DMS53 (cell line): ENCODE measurements at regions not wholly inside any gene's neighbourhood (a gene's known extent, or its start where the extent isn't known, plus 50 kb on each side); places are given as distances from the start of the nearest gene placed in this dataset.
"Not testable (repeated sequence)": the region's sequence is repeated elsewhere in the genome, so short reads cannot be mapped to it uniquely, and the experiment has no call there.

Experiments
- DNase-seq: peaks from one replicate; lab custom pipeline; 2025; lab: John Stamatoyannopoulos, UW

DNA sequence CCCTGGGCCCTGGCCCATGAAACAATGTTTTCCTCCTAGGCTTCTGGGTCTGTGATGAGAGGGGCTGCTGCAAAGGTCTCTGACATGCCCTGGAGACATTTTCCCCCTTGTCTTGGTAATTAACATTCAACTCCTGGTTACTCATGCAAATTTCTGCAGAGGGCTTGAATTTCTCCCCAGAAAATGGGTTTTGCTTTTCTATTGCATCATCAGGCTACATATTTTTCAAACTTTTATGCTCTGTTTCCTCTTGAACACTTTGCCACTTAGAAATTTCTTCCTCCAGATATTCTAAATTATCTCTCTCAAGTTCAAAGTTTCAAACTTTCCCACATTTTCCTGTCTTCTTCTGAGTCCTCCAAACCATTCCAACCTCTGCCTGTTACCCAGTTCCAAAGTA is 98.2 kb upstream of the TCF21 start:
- not testable (repeated sequence) for DNase-seq

DNA sequence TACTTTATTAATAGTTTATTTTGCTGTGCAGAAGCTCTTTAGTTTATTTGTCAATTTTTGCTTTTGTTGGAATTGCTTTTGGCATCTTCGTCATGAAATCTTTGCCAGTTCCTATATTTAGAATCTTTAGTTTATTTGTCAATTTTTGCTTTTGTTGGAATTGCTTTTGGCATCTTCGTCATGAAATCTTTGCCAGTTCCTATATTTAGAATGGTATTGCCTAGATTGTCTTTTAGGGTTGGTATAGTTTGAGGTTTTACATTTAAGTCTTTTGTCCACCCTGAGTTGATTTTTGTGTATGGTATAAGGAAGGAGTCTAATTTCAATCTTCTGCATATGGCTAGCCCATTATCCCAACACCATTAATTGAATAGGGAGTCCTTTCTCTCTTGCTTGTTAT is 93.9 kb upstream of the TCF21 start:
- not testable (repeated sequence) for DNase-seq

GRCh38 chr6:133796235-133796634 is 92.7 kb upstream of the TCF21 start:
- no peak for DNase-seq

DNA sequence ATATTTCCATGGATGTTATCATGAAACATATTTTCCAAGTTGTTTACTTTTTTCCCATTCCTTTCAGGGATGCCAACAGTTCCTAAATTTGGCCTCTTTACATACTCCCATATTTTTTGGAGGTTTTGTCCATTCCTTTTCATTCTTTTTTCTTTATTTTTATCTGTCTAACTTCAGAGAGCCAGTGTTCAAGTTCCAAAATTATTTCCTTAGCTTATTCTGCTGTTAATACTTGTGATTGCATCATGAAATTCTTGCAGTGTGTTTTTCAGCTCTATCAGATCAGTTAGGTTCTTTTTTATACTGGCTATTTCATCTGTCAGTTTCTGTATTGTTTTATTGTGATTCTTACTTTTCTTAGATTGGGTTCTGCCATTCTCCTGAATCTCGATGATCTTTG is 89.9 kb upstream of the TCF21 start:
- DNase-seq: no peak

DNA sequence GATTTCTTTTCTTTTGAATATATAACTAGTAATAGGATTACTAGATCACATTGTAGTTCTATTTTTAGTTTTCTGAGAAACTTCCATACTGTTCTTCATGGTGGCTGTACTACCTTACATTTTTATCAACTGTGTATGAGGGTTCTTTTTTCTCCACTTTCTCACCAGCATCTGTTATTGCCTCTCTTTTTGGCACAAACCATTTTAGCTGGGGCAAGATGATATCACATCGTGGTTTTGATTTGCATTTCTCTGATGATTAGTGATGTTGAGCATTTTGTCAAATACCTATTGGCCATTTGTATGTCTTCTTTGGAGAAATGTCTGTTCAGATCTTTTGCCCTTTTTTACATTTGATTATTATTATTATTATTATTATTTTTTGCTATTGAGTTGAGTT is 86.1 kb upstream of the TCF21 start:
- DNase-seq: no peak

DNA sequence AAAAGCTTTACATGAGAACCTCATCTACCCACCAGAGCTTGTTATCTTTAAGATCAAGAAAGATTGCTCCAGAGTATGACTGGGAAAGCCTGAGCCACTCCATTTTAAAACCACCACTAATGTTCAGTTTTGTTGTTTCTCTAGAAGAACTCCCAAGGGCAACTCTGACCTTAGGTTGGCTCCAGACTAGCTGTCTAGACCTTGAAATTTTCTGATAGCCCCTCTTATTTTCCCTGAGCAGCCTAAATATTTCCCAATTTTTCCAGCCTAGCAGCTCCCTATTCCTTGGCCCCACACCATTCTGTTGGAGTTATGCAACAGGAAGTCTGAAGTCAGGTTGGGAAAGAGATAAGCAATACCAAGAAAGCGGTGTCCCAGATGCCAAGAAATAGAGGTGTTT is 84.6 kb upstream of the TCF21 start:
- no peak for DNase-seq

DNA sequence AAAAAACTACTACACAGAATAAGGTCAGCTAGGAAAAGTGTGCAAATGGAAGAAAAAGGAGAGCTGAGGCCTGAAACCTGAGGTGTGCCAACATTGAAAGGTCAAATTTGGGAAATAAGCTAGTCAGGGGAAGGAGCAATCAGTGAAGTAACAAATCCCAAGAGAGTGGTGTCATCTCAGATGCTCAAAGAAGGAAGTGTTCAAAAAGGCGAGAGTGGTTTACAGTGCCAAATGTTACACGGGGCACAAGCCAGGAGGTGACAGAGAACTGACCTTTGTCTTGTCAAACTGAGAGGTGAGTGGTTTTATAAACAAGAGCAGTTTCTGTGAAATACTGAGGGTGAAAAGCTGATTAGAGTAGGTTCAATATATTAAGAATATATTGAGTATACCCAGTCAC is 83.0 kb upstream of the TCF21 start:
- DNase-seq: no peak

GRCh38 chr6:133806382-133807140 is 82.4 kb upstream of the TCF21 start:
- no peak for DNase-seq

DNA sequence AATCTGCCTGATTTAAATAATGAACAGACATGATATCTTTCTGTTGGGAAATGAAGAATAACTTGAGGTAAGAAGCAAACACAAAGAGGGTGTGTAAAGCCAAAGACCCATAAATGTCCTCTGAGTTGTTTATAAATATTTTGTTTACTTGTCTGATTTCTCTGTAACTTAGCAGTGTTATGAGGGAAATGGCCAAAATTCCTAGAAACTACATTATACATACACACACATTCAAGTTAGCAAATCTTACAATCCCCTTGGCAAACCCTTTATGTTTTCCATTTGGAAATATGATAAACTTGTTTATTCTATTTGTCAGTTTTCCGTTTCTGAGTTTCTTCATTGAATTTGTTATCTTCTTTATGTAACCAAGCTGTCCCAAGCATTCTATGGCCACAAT is 81.4 kb upstream of the TCF21 start:
- no peak for DNase-seq

DNA sequence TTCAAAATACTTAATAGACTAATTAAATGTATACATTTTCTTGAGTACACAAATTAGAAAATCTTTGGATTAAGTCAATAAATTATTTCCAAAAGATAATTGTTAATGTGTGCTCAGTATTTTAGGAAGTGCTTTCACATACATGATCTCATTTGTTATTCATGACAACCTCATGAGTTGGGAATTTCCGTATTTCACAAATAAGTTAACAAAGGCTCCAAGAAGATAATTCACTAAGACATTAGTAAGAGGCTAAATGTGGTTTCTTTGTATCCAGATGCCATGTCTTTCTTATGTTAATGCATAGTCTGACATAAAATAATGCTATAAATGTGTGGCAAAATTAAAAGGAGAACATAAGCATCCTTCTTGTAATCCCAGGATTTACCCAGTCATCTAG is 79.5 kb upstream of the TCF21 start:
- DNase-seq: no peak

GRCh38 chr6:133811557-133811956 is 77.4 kb upstream of the TCF21 start:
- no peak for DNase-seq

DNA sequence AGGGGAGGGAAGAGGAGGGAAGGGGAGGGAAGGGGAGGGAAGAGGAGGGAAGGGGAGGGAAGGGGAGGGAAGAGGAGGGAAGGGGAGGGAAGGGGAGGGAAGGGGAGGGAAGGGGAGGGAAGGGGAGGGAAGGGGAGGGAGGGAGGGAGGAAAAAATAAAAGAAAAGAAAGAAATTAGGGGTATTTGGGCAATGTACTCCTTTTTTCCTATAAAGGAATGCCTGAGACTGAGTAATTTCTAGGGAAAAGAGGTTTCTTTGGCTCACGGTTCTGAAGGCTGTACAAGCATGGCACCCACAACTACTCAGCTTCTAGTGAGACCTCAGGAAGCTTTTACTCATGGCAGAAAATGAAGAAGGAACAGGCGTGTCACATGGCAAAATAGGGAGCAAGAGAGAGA is 76.5 kb upstream of the TCF21 start:
- DNase-seq: not testable (repeated sequence)

DNA sequence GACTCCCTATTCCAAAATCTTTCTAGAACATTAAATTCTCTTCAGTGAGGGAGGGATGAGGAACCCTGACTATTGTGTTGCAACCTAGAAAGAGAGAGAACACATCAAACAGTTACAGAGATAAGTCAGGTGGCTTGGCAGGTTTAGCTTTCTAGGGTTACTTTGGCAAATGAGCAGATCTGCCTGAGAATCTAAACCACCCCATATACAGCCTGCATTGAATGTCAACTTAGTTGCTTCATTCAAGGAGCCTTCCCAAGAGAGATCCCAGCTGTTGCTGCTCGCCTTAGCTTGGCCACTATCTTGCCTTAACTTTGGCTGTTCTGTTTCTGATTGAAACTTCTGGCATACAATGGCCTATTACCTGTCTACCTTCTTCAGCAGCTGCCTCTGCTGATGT is 74.7 kb upstream of the TCF21 start:
- DNase-seq: no peak

DNA sequence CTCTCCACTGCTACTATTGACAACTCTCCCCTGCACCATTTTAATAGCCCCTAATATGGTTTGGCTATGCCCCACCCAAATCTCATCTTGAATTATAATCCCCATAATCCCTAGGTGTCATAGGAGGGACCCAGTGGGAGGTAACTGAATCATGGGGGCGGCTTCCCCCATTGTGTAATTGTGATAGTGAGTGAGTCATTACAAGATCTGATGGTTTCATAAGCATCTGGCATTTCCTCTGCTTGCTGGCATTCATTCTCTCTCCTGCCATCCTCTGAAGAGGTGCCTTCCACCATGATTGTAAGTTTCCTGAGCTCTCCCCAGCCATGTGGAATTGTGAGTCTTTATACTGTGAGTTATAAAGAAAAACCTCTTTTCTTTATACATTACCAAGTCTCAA is 74.1 kb upstream of the TCF21 start:
- no peak for DNase-seq

- DNase-seq: no peak
These were observed 73.6 kb upstream of the TCF21 start for GRCh38 chr6:133815313-133815712.

DNA sequence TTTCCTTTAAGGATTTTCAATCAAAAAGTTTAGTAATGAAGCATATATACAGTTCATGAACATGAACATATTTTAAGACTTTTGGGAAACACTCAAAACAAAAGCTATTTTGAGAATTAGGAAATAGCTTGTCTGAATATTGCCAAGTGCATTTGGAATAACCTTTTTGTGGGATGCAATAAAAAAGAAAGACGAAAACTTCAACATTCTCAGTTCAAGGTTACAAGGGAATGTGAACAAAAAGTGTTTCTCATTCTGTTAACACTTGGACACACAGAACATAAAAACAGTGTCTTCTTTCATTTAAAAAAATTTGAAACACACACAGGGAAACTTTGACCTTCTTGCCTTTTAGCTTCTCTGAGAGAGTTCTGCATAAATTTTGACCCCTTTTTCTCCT is 72.7 kb upstream of the TCF21 start:
- DNase-seq: no peak

- DNase-seq: peak; percentile 32
These were observed 71.4 kb upstream of the TCF21 start for GRCh38 chr6:133817460-133818047.

- DNase-seq: no peak
These were observed 70.6 kb upstream of the TCF21 start for GRCh38 chr6:133818320-133818719.

DNA sequence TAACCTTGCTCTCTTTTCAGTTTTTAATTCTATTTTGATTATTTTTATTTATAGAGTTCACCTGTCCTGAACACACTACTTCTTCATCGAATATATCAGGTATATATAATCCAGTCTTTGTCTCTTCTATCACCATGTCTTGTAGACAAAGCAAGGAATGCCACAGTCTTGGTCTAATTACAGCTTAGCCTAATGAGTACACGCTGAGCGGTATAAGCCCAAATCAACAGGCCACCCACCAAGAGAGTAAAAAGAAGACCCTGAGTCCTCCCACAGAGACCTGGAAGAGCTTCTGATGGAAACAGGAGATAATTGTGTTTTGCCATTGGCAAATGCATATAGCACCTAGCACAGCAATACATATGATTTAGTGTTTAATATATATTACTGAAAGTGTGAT is 68.7 kb upstream of the TCF21 start:
- no peak for DNase-seq

- DNase-seq: no peak
These were observed 61.1 kb upstream of the TCF21 start for GRCh38 chr6:133827766-133828165.

DNA sequence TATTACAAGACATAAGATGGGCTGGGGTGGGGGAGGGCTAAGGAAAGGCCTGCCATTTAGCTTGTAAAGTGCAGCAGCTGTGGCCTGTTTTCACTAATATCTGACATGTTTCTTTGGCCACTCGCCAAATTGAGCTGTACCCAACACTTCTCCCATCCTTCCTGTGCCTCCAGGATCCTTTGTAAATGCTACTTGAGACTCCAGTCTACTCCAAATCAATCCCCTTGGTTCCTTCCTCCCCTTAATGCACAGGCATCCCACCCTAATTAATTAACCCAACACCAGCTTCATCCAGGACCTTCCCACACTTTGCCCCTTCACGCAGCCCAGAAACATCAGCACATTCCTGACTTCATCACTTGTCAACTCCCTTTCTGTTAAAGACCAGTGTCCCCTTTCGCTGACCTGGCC is 55.0 kb upstream of the TCF21 start:
- DNase-seq: peak; percentile 12

DNA sequence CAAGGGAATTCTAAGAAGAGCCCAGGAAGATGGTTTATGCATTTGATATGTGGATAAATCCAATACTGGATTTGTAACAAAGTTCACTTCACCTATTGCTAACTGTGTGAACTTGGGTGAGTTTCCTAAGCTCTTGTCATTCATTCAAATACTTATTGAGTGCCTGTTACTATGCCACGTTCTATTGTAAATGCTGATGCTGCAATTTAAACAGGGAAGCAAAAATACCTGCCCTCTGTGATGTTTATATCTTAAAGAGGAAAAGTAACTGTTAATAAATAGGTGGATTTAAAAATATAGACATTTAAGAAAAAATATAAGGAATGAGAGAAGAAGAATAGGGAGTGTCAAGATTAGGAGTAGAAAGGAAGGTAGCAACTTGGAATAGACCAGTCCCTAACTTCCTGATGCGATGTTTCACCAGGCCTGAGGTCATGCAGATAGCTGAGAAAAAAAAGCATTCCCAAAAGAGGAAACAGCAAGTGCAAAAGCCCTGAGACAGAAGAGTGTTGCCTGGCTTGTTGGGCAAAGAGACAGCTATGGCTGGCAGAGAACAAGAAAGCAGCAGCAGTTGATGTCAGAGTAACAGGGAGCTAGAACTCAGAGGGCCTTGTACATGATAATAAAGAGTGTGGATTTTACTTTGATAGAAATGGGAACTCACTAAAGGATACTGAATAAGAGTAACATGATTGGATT is 54.3 kb upstream of the TCF21 start:
- no peak for DNase-seq

DNA sequence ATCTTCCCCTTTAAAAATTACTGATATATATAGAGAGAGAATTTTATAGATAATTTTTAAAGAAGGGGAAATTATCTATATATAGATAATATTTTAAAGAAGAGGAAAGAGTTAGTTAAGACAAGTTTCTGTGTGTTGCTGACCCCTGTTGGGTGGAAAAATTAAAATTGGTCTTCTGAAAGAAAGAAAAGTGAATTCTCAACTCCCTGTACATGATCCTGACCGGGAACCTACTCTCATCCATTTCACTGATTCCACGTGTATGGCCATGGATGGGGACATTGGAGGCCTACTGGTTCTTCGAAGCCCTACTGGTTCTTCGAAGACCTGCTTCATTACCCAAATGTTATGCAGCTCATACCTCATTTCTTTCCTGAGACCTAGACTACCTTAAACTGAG is 53.0 kb upstream of the TCF21 start:
- no peak for DNase-seq
